ACC112 (cell line): ENCODE measurements at regions not wholly inside any gene's neighbourhood (a gene's known extent, or its start where the extent isn't known, plus 50 kb on each side); places are given as distances from the start of the nearest gene placed in this dataset.
"Not testable (repeated sequence)": the region's sequence is repeated elsewhere in the genome, so short reads cannot be mapped to it uniquely, and the experiment has no call there.

ENCODE experiments used
- H2AFZ ChIP-seq: fragments of 200-600 bp; sonication (generic); one replicate; pipeline ENCODE4 v1.6.0; 2017; ENCODE audit warnings: antibody characterized with exemption, low read length; ENCODE audit not compliant: unreplicated experiment
- H3K27ac ChIP-seq: fragments of 200-600 bp; sonication (generic); 2 replicates; pipeline ENCODE4 v1.5.1; 2014; ENCODE audit warnings: low read depth, mild to moderate bottlenecking, antibody characterized with exemption, low read length, moderate library complexity
- H3K27me3 ChIP-seq: fragments of 200-600 bp; sonication (generic); 2 replicates; pipeline ENCODE4 v1.6.1; 2014; ENCODE audit warnings: mild to moderate bottlenecking, antibody characterized with exemption, low read length, moderate library complexity, mixed read lengths; ENCODE audit not compliant: insufficient read depth
- H3K36me3 ChIP-seq: fragments of 200-600 bp; sonication (generic); 2 replicates; pipeline ENCODE4 v1.6.1; 2016; ENCODE audit warnings: mild to moderate bottlenecking, antibody characterized with exemption, low read length, moderate library complexity, mixed read lengths; ENCODE audit not compliant: insufficient read depth
- H3K4me1 ChIP-seq: fragments of 200-600 bp; sonication (generic); one replicate; pipeline ENCODE4 v1.6.1; 2016; ENCODE audit warnings: low read length, mixed read lengths; ENCODE audit not compliant: insufficient read depth, unreplicated experiment, control insufficient read depth
- H3K4me3 ChIP-seq: fragments of 200-600 bp; sonication (generic); 2 replicates; pipeline ENCODE4 v1.5.1; 2014; ENCODE audit warnings: mild to moderate bottlenecking, low read depth, low read length
- H3K79me2 ChIP-seq: fragments of 200-600 bp; sonication (generic); one replicate; pipeline ENCODE4 v1.6.0; 2016; ENCODE audit warnings: low read length; ENCODE audit not compliant: control insufficient read depth, unreplicated experiment, insufficient read depth

DNA sequence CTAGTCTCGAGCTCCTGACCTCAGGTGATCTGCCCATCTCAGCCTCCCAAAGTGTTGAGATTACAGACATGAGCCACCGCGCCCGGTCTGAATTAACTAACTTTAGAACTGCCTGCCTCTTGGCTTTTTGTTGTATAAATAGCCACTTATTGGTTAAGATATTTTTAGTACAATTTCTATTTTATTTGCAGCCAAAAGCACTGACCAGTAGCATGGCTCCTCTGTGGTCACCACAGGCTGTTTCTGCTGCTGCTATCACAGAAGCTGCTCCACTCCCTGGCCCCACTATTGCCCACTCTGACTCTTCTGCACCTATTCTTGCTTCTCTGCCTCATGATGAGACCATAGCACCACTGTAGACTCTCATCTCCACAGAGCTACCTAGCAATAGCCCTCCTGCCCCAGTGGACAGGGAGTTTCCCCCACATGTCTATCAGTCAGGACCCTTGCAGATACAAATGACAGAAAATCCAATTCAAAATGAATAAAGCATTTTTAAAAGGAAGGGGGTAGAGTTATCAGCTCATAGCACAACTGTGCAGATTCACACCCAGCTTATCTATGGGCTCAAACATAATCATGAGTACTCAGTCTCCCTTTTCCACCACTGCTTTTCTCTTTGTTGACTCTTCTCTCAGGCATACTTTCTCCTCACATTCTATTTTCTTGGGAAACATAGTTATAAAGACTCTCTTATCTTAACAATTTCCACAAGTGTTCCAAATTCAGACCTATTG, 151.8 kb upstream of the EPB41L4A start:
- no peaks in the 10 kb centered on the region for H3K36me3 ChIP-seq
- H2AFZ ChIP-seq, result no peak overlapping the region
- no peak overlapping the region for H3K27ac ChIP-seq
- no peaks in the 10 kb centered on the region for H3K4me1 ChIP-seq
- H3K27me3 ChIP-seq, result peaks cover 36% of the 10 kb centered on the region
- no peak overlapping the region for H3K4me3 ChIP-seq
- H3K79me2 ChIP-seq, result no peaks in the 10 kb centered on the region

DNA sequence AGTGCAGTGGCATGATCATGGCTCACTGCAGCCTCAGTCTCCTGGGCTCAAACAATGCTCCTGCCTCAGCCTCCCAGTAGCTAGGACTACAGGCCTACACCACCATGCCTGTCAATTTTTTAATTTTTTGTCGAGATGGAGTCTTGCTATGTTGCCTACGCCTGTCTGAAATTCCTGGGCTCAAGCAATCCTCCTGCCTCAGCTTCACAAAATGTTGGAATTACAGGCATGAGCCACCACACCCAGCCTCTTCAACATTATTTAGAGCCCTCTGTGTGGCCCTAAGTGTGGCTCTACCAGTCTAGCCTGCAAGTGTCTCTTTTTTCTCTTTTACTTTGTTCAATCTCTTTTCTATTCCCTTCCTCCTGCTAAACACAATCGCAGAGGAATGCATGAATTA, 154.4 kb upstream of the EPB41L4A start:
- Histone ChIP-seq H3K4me3 (no peak overlapping the region), H2AFZ (no peak overlapping the region), H3K27ac (no peak overlapping the region), H3K79me2 (no peaks in the 10 kb centered on the region), H3K4me1 (no peaks in the 10 kb centered on the region), H3K36me3 (no peaks in the 10 kb centered on the region), H3K27me3 (peaks cover 31% of the 10 kb centered on the region)

DNA sequence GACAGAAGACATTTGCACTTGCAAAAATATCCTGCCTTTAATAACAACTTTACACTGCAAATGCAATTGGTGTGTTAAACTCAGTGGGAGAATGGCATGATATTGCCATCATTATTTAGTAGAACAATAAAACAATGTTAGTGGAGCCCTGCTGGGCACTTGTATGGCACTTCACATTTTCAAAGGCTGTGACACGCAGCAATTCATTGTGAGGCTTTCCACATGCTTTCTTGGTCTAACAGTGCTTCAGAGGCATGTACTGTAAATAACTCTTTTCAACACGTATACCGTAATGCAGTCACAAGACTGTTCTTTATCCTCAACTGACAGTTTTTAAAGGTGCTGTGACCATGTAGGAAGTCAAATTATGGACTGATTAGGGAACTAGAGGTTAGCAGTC, 155.5 kb upstream of the EPB41L4A start:
- Histone ChIP-seq H3K27me3 (peaks cover 28% of the 10 kb centered on the region), H3K27ac (no peak overlapping the region), H3K4me3 (no peak overlapping the region), H2AFZ (no peak overlapping the region), H3K79me2 (no peaks in the 10 kb centered on the region), H3K36me3 (no peaks in the 10 kb centered on the region), H3K4me1 (no peaks in the 10 kb centered on the region)

DNA sequence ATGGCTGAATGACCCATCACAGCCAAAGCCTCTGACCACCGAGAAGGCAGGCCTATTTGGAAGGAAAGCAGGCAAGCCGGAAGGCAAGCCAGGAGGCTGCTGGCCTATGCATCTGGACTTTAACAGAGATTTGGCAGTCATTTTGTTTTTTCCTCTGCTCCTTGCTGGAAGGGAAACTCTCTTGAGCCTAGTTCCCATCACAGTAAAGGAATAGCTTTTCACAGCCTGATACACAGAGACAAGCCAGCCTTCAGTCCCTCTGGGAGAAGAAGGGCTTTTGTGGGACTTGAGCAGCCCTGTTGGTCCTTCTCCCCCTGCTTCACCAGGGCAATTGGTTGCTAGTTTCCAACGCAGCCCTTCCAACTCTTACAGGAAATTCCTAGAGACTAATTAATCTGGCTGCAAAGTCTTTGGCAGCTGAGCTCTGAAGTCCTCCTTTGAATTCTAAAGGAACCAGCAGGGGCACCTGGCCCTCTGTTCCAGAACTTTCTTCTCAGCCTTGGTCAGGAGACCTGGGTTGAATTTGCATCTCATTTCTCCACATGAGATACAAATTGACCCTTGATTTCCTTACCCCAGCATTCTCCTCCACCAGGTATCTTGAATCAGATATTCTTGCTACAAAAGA, 157.3 kb upstream of the EPB41L4A start:
- no peak overlapping the region for H3K4me3 ChIP-seq

DNA sequence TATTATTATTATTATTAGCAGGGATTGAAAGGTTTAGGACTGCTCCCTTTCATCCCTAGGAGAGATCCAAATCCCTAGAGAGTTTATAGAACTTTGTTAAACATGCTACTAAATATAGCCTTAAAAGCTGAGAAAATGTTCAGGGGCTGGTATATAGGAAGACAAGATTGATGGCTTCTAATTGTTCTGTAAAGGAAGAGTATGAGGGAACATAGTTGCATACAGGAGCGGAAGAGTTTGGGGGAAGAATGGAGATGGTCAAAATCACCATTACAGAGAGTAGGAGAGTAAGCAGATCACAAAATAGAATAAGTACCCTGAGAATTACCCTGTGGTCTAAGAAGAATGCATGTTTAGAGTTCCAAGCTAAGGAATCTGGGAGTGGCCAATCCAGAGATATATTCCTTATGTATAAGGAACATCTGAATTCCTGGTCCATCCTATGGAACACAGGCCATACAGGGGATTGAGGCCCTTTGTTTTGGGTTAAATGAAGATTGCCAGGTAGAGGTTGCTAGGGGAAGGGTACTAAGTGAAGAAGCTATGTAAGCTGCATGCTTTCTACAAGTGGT, 158.0 kb upstream of the APC start:
- H2AFZ ChIP-seq, result no peak overlapping the region
- no peaks in the 10 kb centered on the region for H3K79me2 ChIP-seq
- H3K27me3 ChIP-seq, result peaks cover 19% of the 10 kb centered on the region
- H3K4me3 ChIP-seq, result no peak overlapping the region
- no peaks in the 10 kb centered on the region for H3K36me3 ChIP-seq
- H3K4me1 ChIP-seq, result no peaks in the 10 kb centered on the region
- no peak overlapping the region for H3K27ac ChIP-seq

More for the DNA sequence above, 157.3 kb upstream of the EPB41L4A start:
- Histone ChIP-seq H3K36me3 (no peaks in the 10 kb centered on the region), H3K27me3 (peaks cover 33% of the 10 kb centered on the region), H3K27ac (no peak overlapping the region), H3K79me2 (no peaks in the 10 kb centered on the region), H2AFZ (no peak overlapping the region), H3K4me1 (no peaks in the 10 kb centered on the region)

DNA sequence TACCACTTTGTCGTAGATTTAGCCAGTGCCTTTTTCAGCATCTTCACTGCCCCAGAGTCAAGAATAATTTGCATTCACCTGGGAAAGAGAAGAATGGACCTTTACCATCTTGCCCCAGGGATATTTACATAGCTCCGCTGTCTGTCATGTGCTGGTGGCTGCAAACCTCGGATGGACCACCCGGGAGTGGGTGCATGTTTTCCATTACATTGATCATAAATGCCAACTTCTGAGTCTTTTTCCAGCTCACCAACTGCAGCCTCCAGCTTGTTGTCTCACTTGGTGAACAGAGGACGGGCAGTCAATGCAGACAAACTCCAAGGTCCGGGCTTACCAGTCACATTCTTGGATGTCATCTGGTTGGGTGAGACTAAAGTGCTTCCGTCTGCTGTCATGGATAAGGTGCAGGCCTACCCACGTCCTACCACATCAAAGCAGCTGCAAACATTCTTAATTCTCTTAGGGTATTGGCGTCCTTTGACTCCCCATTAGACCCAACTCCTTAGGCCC, 155.8 kb upstream of the APC start:
- no peak overlapping the region for H3K4me3 ChIP-seq
- no peaks in the 10 kb centered on the region for H3K79me2 ChIP-seq
- H3K27me3 ChIP-seq, result peaks cover 25% of the 10 kb centered on the region; the same call in 1 of the 2 replicates
- H3K27ac ChIP-seq, result no peak overlapping the region
- no peaks in the 10 kb centered on the region for H3K36me3 ChIP-seq
- H2AFZ ChIP-seq, result no peak overlapping the region
- no peaks in the 10 kb centered on the region for H3K4me1 ChIP-seq

DNA sequence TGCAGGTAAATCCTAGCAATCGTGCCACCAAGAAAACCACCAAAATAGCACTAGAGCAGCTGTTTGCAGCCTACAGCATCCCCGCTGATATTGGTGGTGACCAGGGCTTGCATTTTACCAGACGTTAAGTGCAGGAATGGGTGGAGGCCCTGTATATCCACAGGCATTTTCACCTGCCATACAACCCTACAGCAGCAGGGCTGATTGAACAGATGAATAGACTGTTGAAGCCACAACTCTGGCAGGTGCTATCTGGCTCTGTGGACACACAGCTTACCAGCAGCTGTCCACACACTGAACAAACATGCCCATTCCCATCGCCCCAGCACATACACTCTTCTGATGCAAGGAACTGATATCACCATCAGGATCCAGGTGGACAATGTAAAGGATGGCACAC, 154.5 kb upstream of the APC start:
- Histone ChIP-seq H3K4me1 (no peaks in the 10 kb centered on the region), H3K4me3 (no peak overlapping the region), H3K36me3 (no peaks in the 10 kb centered on the region), H3K27me3 (peaks cover 29% of the 10 kb centered on the region; the same call in 1 of the 2 replicates), H2AFZ (no peak overlapping the region), H3K27ac (no peak overlapping the region), H3K79me2 (no peaks in the 10 kb centered on the region)

DNA sequence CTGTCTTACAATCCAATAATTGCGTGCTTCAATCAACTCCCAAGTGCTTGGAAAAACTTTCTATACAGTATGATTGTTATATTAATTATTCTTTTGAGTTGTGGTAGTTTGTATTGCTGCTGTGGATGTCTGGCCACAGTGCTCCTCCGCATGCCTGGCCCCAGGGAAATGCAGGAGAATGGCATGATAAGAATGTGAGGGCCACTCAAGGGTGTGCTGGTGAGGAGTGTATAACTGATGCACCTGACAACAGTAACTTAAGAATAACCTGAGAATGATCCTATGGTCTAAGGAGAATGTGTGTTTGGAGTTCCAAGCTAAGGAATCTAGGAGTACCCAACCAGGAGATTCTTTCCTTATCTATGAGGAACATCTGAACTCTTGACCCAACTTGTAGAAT, 152.9 kb upstream of the APC start:
- no peak overlapping the region for H3K4me3 ChIP-seq
- no peak overlapping the region for H3K27ac ChIP-seq
- H3K36me3 ChIP-seq, result no peaks in the 10 kb centered on the region
- H3K4me1 ChIP-seq, result no peaks in the 10 kb centered on the region
- peaks cover 30% of the 10 kb centered on the region; the same call in 1 of the 2 replicates for H3K27me3 ChIP-seq
- H2AFZ ChIP-seq, result no peak overlapping the region
- no peaks in the 10 kb centered on the region for H3K79me2 ChIP-seq

DNA sequence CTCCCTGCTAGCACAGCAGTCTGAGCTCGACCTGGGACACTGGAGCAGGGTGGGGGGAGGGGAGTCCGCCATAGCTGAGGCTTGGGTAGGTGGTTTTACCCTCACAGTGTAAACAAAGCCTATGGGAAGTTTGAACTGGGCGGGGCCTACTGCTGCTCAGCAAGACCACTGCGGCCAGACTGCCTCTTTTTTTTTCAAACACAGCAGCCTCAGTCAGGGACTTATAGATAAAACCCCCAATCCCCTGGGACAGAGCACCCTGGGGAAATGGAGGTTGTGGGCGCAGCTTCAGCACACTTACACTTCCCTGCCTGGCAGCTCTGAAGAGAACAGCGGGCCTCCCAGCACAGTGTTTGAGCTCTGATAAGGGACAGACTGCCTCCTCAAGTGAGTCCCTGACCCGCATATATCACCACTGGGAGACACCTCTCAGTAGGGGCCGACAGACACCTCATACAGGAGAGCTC, 151.1 kb upstream of the APC start:
- Histone ChIP-seq H3K79me2 (no peaks in the 10 kb centered on the region), H3K27ac (no peak overlapping the region), H3K36me3 (no peaks in the 10 kb centered on the region), H2AFZ (no peak overlapping the region), H3K4me3 (no peak overlapping the region), H3K27me3 (peaks cover 26% of the 10 kb centered on the region; the same call in 1 of the 2 replicates), H3K4me1 (no peaks in the 10 kb centered on the region)

DNA sequence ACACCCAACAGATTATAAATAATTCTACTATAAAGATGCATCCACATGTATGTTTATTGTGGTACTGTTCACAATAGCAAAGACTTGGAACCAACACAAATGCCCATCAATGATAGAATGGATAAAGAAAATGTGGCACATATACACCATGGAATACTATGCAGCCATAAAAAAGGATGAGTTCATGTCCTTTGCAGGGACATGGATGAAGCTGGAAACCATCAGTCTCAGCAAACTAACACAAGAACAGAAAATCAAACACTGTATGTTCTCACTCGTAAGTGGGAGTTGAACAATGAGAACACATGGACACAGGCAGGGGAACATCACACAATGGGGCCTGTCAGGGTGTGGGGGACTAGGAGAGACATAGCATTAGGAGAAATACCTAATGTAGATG, 146.8 kb upstream of the APC start:
- not testable (repeated sequence) for H3K4me3 ChIP-seq, H3K36me3 ChIP-seq, H3K79me2 ChIP-seq, H3K27ac ChIP-seq, H3K4me1 ChIP-seq, H2AFZ ChIP-seq
- H3K27me3 ChIP-seq, result peaks cover 46% of the 10 kb centered on the region
